ENCODE measurements at regions not wholly inside any gene's neighbourhood (a gene's known extent, or its start where the extent isn't known, plus 50 kb on each side); places are given as distances from the start of the nearest gene placed in this dataset.

DNA sequence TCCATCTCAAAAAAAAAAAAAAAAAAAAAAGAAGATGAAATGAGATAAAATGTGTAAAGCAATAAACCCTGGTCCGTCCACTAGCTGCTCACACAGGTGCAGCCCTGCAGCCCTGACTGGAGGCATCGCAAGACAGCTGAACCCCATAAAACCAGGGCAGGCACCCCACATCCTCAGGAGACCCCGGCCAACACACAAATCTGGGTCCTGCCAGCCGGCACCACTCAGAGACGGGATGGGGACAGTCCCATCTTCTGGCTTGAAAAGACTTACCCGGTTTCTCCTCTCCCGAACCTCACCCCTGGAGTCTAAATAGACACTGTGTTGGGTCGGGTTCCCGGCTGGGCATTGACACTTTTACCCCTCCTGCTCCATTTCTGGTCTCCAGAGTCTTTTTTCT lies 52.7 kb upstream of the TNRC6C start:
- H3K9me3 ChIP-seq (ENCODE audit: control insufficient read depth, insufficient read depth, low read depth, low read length) = no peaks in the 10 kb centered on the region
- no peak overlapping the region for H3K9ac ChIP-seq (ENCODE audit: insufficient read depth, low read length)
- H3K4me2 ChIP-seq (ENCODE audit: extremely low read depth, insufficient read depth, low read length) = no peak overlapping the region
- H4K20me1 ChIP-seq (ENCODE audit: control insufficient read depth, extremely low read depth, insufficient read depth, low read length) = no peaks in the 10 kb centered on the region
- H3K4me3 ChIP-seq (replicated peaks in 1 of 4; ENCODE audit: control extremely low read depth in 1 of 4, insufficient read depth in 1 of 4, low read depth in 3 of 4, low read length in 4 of 4) = no peak overlapping the region
- H3K27ac ChIP-seq (ENCODE audit: insufficient read depth, low read length) = no peak overlapping the region
- no peaks in the 10 kb centered on the region for H3K79me2 ChIP-seq (ENCODE audit: control insufficient read depth, insufficient read depth, low read length)
- no peak for DNase-seq (ENCODE audit: low read depth in 2 of 2)
- no peaks in the 10 kb centered on the region for H3K36me3 ChIP-seq (ENCODE audit: control insufficient read depth, insufficient read depth, low read length)
- no peak for TF ChIP-seq CTCF (conservative IDR thresholded peaks at IDR 0.05 in 1 of 2, IDR thresholded peaks at IDR 0.05 in 1 of 2; ENCODE audit: low read depth in 1 of 2, low read length in 2 of 2)
- no peak for TF ChIP-seq EZH2 (IDR thresholded peaks at IDR 0.05; ENCODE audit: low read length, missing control alignments)
- no peak overlapping the region for H2AFZ ChIP-seq (ENCODE audit: low read length)
- H3K27me3 ChIP-seq (ENCODE audit: control insufficient read depth, insufficient read depth, low read length) = peaks cover 20% of the 10 kb centered on the region
- no peaks in the 10 kb centered on the region for H3K4me1 ChIP-seq (ENCODE audit: control insufficient read depth, extremely low read depth, insufficient read depth, low read length)

DNA sequence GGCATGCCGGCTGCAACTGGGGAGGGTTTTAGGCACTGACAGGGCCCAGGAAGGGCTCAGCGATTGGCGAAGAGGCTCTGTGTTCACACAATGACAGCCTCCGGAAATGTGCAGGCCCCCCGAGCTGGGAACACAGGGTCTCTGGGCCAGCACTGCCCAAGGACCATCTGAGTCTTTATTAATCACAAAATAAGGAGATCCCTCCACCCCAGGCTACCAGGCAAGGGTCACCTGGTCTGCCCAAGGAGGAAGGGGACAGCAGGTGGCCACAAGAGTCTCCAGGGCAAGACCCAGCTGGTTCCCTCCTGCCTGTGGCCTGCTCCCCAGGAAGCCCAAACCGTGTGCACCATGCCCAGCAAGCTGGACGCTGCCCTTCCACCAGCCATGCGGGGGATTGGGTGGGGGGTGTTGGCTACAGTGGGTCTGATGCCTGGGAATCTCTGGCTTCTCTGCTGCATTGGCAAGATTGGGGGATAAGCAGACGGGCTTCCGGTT lies 52.1 kb upstream of the TNRC6C start:
- no peak overlapping the region for H2AFZ ChIP-seq (ENCODE audit: low read length)
- H3K36me3 ChIP-seq (ENCODE audit: control insufficient read depth, insufficient read depth, low read length) = no peaks in the 10 kb centered on the region
- no peak overlapping the region for H3K4me3 ChIP-seq (replicated peaks in 1 of 4; ENCODE audit: control extremely low read depth in 1 of 4, insufficient read depth in 1 of 4, low read depth in 3 of 4, low read length in 4 of 4)
- H3K27ac ChIP-seq (ENCODE audit: insufficient read depth, low read length) = no peak overlapping the region
- H3K79me2 ChIP-seq (ENCODE audit: control insufficient read depth, insufficient read depth, low read length) = no peaks in the 10 kb centered on the region
- no peak for TF ChIP-seq CTCF (conservative IDR thresholded peaks at IDR 0.05 in 1 of 2, IDR thresholded peaks at IDR 0.05 in 1 of 2; ENCODE audit: low read depth in 1 of 2, low read length in 2 of 2)
- TF ChIP-seq EZH2 (IDR thresholded peaks at IDR 0.05; ENCODE audit: low read length, missing control alignments) = no peak
- peaks cover 20% of the 10 kb centered on the region for H3K27me3 ChIP-seq (ENCODE audit: control insufficient read depth, insufficient read depth, low read length)
- no peaks in the 10 kb centered on the region for H4K20me1 ChIP-seq (ENCODE audit: control insufficient read depth, extremely low read depth, insufficient read depth, low read length)
- H3K9ac ChIP-seq (ENCODE audit: insufficient read depth, low read length) = no peak overlapping the region
- H3K9me3 ChIP-seq (ENCODE audit: control insufficient read depth, insufficient read depth, low read depth, low read length) = no peaks in the 10 kb centered on the region
- no peak overlapping the region for H3K4me2 ChIP-seq (ENCODE audit: extremely low read depth, insufficient read depth, low read length)
- DNase-seq (ENCODE audit: low read depth in 2 of 2) = no peak
- no peaks in the 10 kb centered on the region for H3K4me1 ChIP-seq (ENCODE audit: control insufficient read depth, extremely low read depth, insufficient read depth, low read length)

- Histone ChIP-seq H3K36me3 (ENCODE audit: control insufficient read depth, insufficient read depth, low read length) (no peaks in the 10 kb centered on the region), H3K27ac (ENCODE audit: insufficient read depth, low read length) (no peak overlapping the region), H3K9ac (ENCODE audit: insufficient read depth, low read length) (no peak overlapping the region), H3K9me3 (ENCODE audit: control insufficient read depth, insufficient read depth, low read depth, low read length) (no peaks in the 10 kb centered on the region), H3K4me2 (ENCODE audit: extremely low read depth, insufficient read depth, low read length) (no peak overlapping the region), H3K27me3 (ENCODE audit: control insufficient read depth, insufficient read depth, low read length) (peaks cover 20% of the 10 kb centered on the region), H2AFZ (ENCODE audit: low read length) (no peak overlapping the region), H3K79me2 (ENCODE audit: control insufficient read depth, insufficient read depth, low read length) (no peaks in the 10 kb centered on the region), H4K20me1 (ENCODE audit: control insufficient read depth, extremely low read depth, insufficient read depth, low read length) (no peaks in the 10 kb centered on the region), H3K4me3 (replicated peaks in 1 of 4; ENCODE audit: control extremely low read depth in 1 of 4, insufficient read depth in 1 of 4, low read depth in 3 of 4, low read length in 4 of 4) (no peak overlapping the region), H3K4me1 (ENCODE audit: control insufficient read depth, extremely low read depth, insufficient read depth, low read length) (no peaks in the 10 kb centered on the region)
- no peak for TF ChIP-seq CTCF (conservative IDR thresholded peaks at IDR 0.05 in 1 of 2, IDR thresholded peaks at IDR 0.05 in 1 of 2; ENCODE audit: low read depth in 1 of 2, low read length in 2 of 2)
- TF ChIP-seq EZH2 (IDR thresholded peaks at IDR 0.05; ENCODE audit: low read length, missing control alignments) = no peak
- no peak for DNase-seq (ENCODE audit: low read depth in 2 of 2)
Measured at GRCh38 chr17:77907497-77908461, 50.7 kb upstream of the TNRC6C start.
